NK-92 (cell line): ENCODE measurements at regions not wholly inside any gene's neighbourhood (a gene's known extent, or its start where the extent isn't known, plus 50 kb on each side); places are given as distances from the start of the nearest gene placed in this dataset.

Experiments
- DNase-seq: peaks from one replicate; lab custom pipeline; 2025; ENCODE audit not compliant: unreplicated experiment; lab: John Stamatoyannopoulos, UW

DNA sequence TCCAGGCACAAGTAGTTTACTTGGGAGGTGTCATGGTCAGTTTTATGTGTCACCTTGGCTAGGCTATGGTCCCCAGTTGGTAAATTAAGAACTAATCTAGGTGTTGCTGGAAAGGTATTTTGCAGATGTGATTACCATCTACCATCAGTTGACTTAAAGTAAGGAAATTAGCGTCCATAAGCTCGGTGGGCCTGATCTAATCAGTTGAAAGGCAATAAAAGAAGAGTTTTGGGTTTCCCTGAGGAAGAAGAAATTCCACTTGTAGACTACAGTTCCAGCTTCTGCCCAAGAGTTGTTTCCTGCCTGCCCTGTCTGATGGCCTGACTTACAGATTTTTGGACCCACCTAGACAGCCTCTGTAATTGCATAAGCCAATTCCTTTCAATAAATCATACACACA lies 438.7 kb upstream of the PROK2 start:
- DNase-seq, result no peak

DNA sequence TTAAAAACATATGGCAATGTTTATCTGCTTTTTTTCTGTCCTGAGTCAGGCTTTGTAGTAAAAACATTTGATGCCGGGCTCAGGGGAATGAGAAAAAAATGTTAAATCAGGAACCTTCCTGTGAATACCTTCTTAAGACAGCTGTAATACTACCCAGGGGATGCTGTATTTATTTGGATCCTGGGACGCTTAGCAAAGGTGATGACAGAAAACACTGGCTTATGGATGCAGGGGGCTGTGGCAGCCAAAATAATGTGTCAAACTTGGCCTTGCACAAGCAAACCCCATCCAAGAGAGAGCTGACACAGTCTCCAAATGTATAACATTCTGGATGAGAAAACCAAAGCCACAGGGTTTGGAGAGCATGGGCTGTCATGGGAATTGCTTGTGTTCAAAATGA lies 438.2 kb upstream of the PROK2 start:
- DNase-seq, result no peak

DNA sequence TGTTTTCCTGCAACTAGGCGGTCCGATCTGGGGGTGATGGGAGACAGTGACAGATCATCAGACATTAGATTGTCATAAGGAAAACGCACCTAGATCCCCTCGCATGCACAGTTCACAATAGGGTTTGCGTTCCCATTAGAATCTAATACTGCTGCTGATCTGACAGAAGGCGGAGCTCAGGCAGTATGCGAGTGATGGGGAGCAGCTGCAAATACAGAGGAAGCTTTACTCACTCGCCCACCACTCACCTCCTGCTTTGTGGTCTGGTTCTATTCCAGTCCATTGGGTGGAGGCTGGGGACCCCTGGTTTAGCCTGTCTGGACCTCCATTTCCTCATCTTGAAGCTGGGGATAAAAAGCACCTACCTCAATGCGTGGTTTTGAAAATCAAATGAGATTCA lies 437.5 kb upstream of the PROK2 start:
- no peak for DNase-seq

DNA sequence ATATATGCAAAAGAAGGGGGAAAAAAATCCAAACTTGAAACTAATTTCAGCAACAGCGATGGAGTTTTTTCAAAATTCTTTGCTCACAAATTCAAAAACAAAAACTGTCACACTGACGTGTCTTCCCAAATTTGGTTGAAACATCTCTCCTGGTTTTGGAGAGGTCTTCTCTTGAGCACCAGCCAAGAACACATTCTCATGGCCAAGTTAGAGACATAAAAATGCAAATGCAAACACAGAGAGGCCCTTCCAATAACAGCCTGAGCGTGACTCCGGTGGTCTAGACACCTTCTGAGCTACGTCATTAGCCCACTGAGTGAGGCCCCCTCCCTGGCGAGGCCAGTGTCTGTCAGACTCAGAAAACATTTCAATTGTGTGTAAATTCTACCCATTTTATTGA lies 436.0 kb upstream of the PROK2 start:
- no peak for DNase-seq

DNA sequence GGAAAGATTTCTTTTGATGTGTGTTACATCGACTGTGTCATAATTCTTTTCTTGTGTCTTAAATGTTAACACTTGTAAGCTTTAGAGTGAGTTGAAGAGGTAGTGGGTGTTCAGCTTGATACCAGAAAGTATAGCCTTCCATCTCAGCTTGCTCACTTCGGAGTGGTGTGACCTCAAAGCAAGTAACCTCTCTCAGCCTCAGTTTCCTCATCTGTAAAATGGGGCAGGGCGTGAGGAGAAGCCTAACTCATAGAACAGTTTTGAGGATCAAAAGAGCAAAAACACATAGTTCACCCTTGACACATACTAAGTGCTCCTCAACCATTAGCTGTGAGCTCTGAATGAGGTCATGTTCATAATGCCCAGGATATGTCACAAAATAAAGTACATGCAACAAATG lies 434.8 kb upstream of the PROK2 start:
- DNase-seq, result no peak

DNA sequence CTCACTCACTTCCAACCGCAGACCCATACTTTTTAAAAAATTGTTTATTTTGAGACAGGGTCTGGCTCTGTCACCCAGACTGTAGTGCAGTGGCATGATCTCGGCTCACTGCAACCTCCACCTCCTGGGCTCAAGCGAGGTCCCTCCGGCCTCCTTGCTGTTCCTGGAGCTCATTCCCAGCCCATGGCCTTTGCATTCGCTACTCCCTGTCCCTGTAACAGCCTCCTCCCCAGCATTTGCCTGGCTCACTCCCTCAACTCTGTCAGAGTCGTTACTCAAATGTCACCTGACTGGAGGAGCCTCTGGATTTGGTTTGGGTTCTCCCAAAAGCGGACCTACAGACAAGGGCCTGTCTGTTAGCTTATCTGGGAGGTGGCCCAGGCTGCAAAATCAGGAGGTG lies 432.6 kb upstream of the PROK2 start:
- no peak for DNase-seq

DNA sequence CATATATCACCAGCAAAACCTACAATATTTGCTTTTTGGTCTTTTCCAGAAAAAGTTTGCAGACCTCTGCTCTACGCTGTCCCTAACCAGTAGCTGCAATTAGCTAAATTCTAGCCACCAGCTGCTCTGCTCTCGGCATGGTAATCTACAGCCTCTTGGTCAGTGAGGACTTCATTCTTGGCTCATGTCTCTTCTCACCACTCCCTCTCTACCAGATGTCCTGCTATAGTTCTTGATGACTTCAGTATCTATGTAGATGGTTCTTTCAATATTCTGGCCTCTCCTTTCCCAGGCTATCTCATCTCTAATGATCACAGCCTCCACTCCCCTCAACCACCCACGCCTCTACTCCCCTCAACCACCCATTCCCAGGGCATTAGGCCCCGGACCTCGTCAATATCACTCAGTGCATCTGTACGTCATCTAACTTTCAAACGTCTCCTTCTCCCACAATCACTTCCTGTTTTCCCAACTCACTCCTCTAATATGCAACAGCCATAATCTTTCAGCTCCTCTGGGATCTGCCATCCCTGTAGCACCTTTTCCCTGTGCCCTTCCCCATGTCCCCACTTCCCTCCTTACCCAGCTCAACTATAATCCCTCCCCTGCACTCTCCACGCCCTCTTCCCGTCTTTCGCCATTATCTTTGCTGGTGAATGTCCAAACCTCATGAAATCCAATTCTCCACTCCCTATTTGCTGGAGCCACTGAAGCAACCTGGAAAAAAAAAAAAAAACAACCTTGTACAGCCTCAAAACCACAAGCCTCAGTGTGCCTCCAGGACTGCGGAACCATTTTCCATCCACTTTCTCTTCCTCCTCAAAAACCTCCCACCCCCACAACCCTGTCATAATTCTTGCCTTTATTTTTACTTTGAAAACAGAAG lies 429.4 kb upstream of the PROK2 start:
- no peak for DNase-seq

DNA sequence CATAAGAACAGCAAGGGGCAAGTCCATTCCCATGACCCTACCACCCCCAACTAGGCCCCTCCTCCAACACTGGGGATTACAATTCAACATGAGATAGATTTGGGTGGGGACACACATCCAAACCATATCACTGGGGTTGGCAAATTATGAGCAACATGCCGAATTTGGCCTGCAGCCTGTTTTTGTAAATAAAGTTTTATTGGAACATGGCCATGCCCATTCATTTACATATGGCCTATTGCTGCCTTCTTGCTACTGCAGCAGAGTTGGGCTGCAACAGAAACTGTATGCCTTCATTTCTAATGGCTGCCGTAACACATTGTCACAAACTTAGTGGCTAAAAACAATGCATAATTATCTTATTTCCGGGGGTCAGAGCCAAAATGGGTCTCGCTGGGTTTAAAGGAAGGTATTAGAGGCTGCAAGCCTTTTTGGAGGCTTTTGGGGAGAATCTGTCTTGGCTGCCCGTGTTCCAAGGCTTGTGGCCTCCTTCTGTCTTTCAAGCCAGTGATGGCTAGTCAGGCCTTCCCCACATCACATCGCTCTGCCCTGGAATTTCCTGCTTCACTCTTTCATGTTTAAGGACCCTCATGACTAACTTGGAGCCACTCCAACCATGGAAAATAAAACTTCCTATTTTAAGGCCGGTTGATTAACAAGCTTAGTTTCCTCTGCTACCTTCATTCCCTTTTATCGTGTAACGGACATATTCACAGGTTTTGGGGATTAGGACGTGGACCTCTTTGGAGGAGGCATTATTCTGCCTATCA lies 428.5 kb upstream of the PROK2 start:
- DNase-seq, result no peak

DNA sequence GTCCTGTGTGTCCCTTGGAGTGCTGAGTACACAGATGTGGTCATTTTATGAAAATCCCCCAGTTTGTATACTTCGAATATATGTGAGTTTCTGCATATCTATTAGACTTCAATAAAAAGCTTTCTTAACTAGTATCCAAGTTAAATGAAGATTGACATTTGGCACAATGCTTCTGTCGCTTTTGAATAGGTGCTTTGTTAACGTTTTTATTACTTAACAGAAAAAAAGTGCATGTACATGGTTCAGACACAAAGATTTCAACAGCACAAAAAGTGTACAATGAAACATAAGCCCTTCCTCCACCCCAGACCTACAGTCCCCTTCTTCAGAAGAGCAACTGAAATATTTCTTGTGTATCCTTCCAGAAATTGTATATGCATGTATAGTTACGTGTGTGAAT lies 427.4 kb upstream of the PROK2 start:
- no peak for DNase-seq

DNA sequence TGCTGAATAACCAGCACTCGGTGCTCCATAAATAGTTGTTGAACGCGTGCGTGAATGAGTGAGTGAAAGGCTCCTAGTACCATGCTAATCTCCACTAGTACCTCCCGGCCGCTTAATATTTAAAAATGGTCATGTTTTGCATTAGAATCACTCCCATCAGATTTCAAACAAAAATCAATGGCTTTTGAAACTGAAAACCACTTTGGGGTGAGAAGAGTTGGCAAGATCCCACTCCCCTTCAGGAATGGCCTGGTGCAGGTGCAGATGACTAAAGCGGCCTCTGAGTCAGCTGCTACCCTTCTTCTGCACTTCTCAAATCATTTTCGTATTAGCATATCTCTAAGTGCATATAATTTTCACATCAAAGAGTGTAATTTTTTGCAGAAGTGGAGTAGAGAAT lies 425.3 kb upstream of the PROK2 start:
- no peak for DNase-seq

DNA sequence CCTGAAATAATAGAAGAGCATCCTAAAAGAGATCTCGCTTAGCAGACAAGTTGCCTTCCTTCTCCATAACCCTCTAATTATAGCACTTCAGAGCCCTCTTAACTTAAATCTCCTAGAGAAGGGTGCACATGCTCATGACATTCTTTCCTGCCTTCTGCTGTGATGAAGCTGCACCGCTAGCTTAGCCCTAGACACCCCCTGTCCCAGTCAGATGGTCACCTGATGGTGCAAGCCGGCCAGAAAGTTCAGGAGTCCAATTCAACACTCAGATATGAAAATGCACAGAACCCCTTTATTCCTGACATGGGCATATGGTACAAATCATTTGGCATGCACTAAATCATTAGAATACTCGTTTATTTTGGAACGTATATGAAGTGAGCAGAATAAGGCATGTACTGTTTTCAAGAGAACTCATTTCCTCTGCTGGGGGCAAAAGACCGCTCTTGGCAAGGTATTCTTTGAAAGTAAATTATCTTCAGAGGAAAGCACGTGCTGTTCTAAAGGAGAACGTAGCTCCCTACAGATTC lies 420.4 kb upstream of the PROK2 start:
- DNase-seq, result no peak

DNA sequence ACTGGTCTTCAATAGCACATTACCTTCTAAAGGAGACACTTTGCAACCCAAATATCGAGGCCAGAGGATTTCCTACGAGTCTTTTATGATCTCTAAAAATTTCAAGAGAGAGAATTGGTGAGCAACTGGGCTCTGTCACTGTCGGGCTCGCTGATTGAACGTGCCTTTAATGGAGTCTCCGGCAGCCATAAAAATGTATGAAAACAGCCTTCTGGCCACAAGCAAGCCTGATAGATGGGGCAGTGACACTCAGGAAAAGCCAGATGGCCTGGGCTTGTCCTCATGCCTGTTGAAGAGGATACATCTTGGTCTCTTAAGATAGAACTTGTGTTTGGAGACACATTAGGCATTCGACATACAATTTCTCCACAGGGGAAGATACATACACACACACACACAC lies 419.5 kb upstream of the PROK2 start:
- DNase-seq, result no peak

DNA sequence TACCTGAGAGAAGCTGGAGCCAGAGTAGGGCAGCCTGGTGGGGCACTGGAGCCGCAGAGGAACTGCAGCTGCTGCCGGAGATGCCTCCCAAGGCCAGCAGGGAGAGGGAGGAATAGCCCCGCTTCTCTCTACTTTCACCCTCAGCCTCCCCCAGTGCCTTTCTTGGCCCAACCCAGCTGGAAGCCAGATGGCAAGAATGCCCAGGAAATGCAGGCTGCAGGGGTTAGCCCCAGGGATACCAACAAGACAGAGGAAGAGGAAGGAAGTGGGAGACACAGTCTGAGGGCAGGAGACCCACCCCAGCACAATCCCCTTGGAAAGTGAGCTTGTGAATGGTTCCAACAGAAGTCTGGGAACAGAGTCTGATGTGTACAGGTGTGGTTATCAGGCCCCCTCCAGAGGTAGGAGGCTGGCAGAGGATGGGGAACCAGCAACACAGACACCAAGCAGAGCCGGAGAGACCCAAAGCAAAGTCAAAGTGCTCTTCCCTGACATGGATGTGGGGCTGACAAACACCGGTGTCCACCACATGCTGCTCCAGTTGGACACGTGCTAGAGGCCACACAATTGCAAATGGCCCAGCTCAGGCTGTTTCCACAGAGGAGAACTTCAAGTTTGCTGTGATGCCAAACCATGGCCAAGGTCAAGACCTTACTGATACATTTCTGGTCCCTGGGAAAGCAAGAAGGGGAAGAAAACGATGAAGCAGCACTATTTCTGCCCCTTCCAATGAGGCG lies 418.8 kb upstream of the PROK2 start:
- DNase-seq, result no peak

DNA sequence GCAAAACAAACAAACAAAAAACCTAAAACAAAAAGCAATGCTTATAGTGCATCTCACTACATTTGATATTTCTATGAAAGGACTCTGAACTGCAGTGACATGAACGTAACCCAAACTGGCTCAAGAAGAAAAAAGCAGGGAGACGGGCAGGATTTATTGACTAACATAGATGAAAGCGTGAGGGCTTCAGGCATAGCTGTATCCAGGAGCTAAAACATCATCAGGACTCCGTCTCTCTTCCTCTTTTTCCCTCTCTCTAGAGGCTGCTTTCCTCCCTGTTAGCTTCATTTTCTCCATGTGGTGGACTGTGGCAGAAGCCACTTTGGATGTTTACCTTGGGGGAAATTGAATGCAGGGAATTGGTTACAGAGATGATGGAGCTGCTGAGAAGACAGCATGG lies 418.2 kb upstream of the PROK2 start:
- no peak for DNase-seq

DNA sequence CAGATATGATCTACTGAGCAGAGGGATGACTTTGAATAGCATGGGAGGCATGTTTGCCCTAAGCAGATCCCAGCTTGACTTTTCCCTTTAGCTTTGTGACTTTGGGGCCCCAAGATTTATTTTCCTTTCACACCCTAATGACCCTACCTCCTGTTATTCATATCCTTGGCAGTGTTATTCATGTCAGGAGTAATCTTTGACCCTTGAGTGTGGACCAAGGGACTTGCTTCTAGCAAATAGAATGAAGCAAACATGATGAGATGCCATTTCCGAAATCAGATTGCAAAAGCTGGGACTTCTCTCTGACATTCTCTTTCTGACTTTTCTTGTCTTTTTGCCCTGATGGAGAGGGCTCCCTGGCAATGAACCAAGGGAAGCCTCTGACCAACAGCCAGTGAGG lies 415.4 kb upstream of the PROK2 start:
- DNase-seq, result no peak

DNA sequence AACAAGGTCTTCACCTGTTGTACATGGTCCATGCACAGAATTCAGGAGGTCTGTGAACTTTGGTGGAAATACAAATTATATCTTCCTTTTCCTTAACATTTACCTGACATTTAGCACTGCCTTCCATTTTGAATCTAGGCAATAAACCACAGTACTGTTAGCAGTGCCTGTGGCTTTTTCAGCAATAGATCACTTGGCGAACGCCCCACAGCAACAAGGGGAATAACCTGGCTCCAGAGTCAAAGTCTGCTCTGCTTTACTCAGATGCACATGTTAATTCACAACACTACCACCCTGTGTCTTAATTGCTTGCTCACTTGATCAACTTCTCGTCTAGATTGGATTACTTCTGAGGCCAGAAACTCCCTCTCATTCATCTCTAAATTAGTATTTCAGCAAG lies 414.6 kb upstream of the PROK2 start:
- DNase-seq, result no peak

DNA sequence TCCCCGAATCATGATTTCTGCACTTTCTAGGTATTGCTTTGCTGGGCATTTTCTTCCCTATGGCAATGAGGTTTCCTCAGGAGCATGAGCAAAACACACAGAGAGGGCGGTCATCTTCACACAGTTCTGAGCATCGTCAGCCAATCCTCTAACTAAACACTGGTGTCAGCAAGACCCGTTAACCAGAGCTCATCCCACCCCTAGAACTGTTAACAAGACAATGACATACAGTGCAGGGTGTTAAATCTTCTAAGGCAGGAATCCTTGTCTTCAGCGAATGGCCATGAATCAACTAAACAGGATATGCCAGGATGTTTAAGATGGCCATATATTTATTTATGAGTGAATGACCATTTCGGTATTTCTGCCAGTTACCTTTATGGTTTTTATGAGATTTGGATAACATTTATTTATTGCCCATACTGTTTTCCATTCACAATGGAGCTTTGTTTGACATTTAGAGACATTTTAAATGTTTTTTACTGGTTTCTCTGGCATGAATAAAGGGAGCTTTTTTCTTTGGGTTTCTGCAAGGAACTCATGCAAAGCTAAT lies 411.5 kb upstream of the PROK2 start:
- no peak for DNase-seq

DNA sequence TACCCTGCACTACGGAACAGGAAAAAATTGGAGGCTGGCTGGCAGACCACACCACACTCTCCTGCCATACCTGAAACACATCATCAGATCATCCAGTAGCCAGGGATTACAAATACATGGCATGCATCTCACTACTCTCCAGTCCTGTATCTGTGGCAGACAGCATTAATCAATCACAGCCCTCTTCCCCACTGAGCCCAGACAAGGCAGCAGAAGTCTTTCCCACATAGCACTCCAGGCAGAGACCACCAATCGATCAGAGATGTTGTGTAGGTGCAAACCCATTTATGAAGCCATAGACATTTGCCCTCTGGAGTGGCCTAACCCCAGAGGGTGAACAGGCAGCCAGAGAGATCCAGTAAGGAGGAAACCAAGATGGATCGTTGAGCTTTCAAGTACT lies 410.9 kb upstream of the PROK2 start:
- DNase-seq, result no peak

DNA sequence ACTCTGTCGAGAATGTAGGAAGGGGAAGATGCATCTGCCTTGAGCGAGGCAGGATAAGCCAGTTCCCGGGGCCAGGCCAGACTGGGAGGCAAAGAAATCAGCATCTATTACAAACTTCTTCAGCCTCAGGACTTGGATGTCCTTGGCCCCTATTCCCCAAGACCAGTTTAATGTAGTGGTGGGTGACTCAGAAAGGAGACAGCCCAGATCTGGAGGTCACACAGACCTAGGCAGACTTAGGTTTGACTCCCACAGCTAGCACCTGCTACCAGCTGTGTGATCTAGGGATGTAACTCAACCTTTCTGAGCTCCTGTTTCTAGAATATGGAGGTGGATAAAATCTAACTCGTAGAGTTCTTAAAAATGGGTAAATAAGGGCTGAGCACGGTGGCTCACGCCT lies 409.5 kb upstream of the PROK2 start:
- no peak for DNase-seq

DNA sequence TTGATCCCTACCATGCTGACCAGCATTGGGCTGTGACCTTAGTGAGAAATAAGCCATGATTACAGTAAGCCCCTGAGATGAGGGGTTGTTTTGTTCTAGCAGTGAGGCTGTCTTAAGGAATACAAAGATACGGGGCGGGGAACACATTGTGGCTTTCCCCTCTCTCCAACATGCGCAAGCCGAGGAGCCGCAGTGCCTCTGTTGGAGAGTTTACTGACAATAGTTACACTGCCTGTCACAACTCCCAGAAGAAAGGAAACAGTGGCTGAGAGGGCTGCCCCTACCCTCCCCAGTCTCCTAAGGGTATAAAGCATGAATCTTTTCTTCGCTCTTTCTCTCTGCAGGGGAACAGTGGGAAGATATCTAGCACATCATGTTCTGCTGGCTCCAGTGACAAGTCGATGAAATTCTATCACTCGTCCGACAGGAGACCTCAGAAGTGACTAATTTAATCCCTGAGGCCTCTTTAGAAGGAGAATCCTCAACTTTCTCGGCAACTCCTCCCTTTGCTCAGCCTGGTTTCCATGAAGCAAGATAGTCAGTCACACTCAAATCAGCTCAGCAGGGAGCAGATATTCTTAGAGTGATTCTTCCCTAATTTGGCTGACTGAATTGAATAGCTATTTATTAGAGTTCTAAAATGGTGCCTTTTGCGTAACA lies 409.0 kb upstream of the PROK2 start:
- no peak for DNase-seq

DNA sequence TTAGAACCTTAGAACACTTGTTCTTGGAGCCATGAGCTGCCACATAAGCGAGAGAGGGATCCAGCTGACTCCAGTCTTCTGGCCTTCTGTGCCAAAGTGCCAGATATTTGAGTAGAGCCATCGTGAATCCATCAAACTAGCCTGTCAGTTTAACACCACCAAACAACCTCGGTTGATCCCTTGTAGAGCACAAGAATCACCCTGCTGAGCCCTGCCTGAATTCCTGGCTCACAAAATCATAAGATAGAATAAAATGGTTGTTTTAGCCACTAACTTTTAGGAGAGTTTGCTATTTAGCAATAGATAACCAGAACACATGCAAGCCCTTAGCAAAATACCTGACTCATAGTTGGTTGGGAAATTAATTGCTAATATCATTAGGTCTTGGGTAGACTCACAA lies 407.6 kb upstream of the PROK2 start:
- DNase-seq, result no peak
